Gastroesophageal sphincter (tissue), 3 donors: ENCODE measurements at regions not wholly inside any gene's neighbourhood (a gene's known extent, or its start where the extent isn't known, plus 50 kb on each side); places are given as distances from the start of the nearest gene placed in this dataset.

Source experiments
- POLR2A ChIP-seq, 2 donors: fragments of 450-650 bp; IDR thresholded peaks; one replicate each; pipeline ENCODE4 v1.6.1; 2017; ENCODE audit warnings: antibody characterized with exemption in 2 of 2, mild to moderate bottlenecking in 2 of 2, moderate library complexity in 1 of 2
- POLR2AphosphoS5 ChIP-seq: sonication (generic); formaldehyde crosslinking; IDR thresholded peaks from one replicate; pipeline ENCODE4 v1.6.1; 2017; ENCODE audit warnings: antibody characterized with exemption
- TF ChIP-seq, protein P1 (sequence below), 4 experiments: fragments of 200-600 bp in 2 of 4; fragments of 450-650 bp in 2 of 4; sonication (generic) in 1 of 4; IDR thresholded peaks; one replicate each; pipeline ENCODE4 v1.5.1; 2017 to 2019; ENCODE audit warnings: antibody characterized with exemption in 4 of 4, mild to moderate bottlenecking in 2 of 4, moderate library complexity in 2 of 4

DNA sequence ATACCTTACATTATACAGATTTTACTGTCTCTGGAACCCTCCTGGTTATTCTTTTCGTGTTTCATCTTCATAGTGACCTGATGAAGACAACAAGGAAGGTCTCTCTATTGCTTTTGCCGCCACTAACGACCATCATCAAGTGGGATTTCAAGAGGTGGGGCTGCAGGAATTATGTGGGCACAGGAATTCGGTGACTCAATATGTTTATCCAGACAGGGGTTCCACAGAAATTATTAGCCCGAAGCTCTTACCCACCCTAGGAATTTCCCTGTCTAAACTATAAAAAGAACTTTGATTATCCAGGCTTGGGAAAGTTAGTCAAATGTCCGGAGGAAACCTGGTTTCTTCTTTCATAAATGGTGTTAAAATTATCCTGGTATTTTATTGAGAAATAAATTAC lies 566.8 kb upstream of the TENM4 start:
- TF ChIP-seq POLR2A (IDR thresholded peaks at IDR 0.05) (no peak), POLR2AphosphoS5 (no peak)
- TF ChIP-seq, protein P1, sequence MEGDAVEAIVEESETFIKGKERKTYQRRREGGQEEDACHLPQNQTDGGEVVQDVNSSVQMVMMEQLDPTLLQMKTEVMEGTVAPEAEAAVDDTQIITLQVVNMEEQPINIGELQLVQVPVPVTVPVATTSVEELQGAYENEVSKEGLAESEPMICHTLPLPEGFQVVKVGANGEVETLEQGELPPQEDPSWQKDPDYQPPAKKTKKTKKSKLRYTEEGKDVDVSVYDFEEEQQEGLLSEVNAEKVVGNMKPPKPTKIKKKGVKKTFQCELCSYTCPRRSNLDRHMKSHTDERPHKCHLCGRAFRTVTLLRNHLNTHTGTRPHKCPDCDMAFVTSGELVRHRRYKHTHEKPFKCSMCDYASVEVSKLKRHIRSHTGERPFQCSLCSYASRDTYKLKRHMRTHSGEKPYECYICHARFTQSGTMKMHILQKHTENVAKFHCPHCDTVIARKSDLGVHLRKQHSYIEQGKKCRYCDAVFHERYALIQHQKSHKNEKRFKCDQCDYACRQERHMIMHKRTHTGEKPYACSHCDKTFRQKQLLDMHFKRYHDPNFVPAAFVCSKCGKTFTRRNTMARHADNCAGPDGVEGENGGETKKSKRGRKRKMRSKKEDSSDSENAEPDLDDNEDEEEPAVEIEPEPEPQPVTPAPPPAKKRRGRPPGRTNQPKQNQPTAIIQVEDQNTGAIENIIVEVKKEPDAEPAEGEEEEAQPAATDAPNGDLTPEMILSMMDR (IDR thresholded peaks at IDR 0.05): no peak
